HCT116 (cell line): ENCODE measurements at regions not wholly inside any gene's neighbourhood (a gene's known extent, or its start where the extent isn't known, plus 50 kb on each side); places are given as distances from the start of the nearest gene placed in this dataset.

ENCODE experiments used
- ATAC-seq: fragments of 200-7000 bp; cut with Tn5 transposase; 2 replicates; pipeline ENCODE4 v1.9.1; 2020; ENCODE audit warnings: mild to moderate bottlenecking, moderate library complexity
- BruUV-seq: library from RNA; stranded (reverse); fragments of 400-500 nt; replicated peaks from 2 replicates; lab custom pipeline; 2021; lab: Mats Ljungman, UMichigan
- CTCF ChIA-PET: fragments of 300-600 bp; sonication (Branson Sonifier 250); formaldehyde crosslinking; loops from one replicate; lab custom pipeline; 2021; ENCODE audit warnings: antibody characterized with exemption; lab: Charles Lee
- POLR2A ChIA-PET: fragments of 300-600, 350-600 bp; sonication (Branson Sonifier 250); formaldehyde crosslinking; loops from one replicate; lab custom pipeline; 2021; ENCODE audit warnings: antibody characterized with exemption; lab: Charles Lee
- RAD21 ChIA-PET, 2 experiments: fragments of 300-600 bp; sonication (Branson Sonifier 250); formaldehyde crosslinking; loops; one replicate each; lab custom pipeline; 2023; ENCODE audit warnings: low total read pairs in 2 of 2; ENCODE audit not compliant: uncharacterized antibody in 2 of 2, unreplicated experiment in 2 of 2, low non-redundant PET in 1 of 2; lab: Charles Lee
- DNase-seq: peaks from one replicate; pipeline ENCODE4 v3.0.0-alpha.2; 2010; ENCODE audit warnings: low read depth, low spot score
- H2AFZ ChIP-seq: fragments of 200-600 bp; shearing (Covaris generic), sonication (generic); 2 replicates; pipeline ENCODE4 v1.6.1; 2017; ENCODE audit warnings: low read depth, mixed run types, mixed read lengths, antibody characterized with exemption, low read length; ENCODE audit not compliant: poor library complexity, severe bottlenecking
- H3K27ac ChIP-seq: 2 replicates; pipeline ENCODE4 v1.5.1; 2012; ENCODE audit warnings: low read depth, low read length
- H3K27me3 ChIP-seq: fragments of 200-600 bp; sonication (generic); 2 replicates; pipeline ENCODE4 v1.6.1; 2016; ENCODE audit warnings: mixed run types, low read length, mixed read lengths; ENCODE audit not compliant: insufficient read depth
- H3K36me3 ChIP-seq, 2 experiments: fragments of 200-500 bp in 1 of 2; fragments of 200-600 bp in 1 of 2; sonication (Bioruptor generic) in 1 of 2; sonication (generic) in 1 of 2; 2 replicates each; pipeline versions ENCODE4 v1.5.1 to v1.6.1; 2014 to 2016; ENCODE audit warnings: low read length in 2 of 2, inconsistent platforms in 1 of 2, mixed read lengths in 1 of 2, mixed run types in 1 of 2; ENCODE audit not compliant: insufficient read depth in 2 of 2, control insufficient read depth in 1 of 2
- H3K4me1 ChIP-seq, 2 experiments: fragments of 200-600 bp in 1 of 2; sonication (generic) in 1 of 2; 2 replicates each; pipeline versions ENCODE4 v1.5.1 to v1.6.1; 2012 to 2017; ENCODE audit warnings: low read length in 2 of 2, inconsistent platforms in 1 of 2, mild to moderate bottlenecking in 1 of 2, mixed read lengths in 1 of 2, mixed run types in 1 of 2, moderate library complexity in 1 of 2; ENCODE audit not compliant: insufficient read depth in 2 of 2, control insufficient read depth in 1 of 2
- H3K4me2 ChIP-seq: fragments of 200-600 bp; sonication (generic); 2 replicates; pipeline ENCODE4 v1.6.1; 2017; ENCODE audit warnings: mixed run types, low read length, mixed read lengths
- H3K4me3 ChIP-seq, 2 experiments: fragments of 200-600 bp in 1 of 2; sonication (generic) in 1 of 2; replicated peaks in 1 of 2; 2 replicates each; pipeline ENCODE4 v1.5.1; 2011 to 2016; ENCODE audit warnings: low read length in 2 of 2, control low read depth in 1 of 2, low read depth in 1 of 2, mild to moderate bottlenecking in 1 of 2, mixed read lengths in 1 of 2, mixed run types in 1 of 2
- H3K79me2 ChIP-seq: fragments of 200-600 bp; sonication (generic); 2 replicates; pipeline ENCODE4 v1.6.1; 2017; ENCODE audit warnings: mild to moderate bottlenecking, mixed run types, low read length, moderate library complexity, mixed read lengths; ENCODE audit not compliant: insufficient read depth
- H3K9ac ChIP-seq: fragments of 200-600 bp; sonication (generic); 2 replicates; pipeline ENCODE4 v1.6.1; 2016; ENCODE audit warnings: low read length, mixed read lengths
- H3K9me2 ChIP-seq: fragments of 200-600 bp; sonication (generic), shearing (Covaris generic); 2 replicates; pipeline ENCODE4 v1.6.1; 2017; ENCODE audit warnings: mixed run types, mild to moderate bottlenecking, moderate library complexity; ENCODE audit not compliant: insufficient read depth
- H3K9me3 ChIP-seq, 2 experiments: fragments of 200-500 bp in 1 of 2; fragments of 200-600 bp in 1 of 2; sonication (Bioruptor generic) in 1 of 2; sonication (generic) in 1 of 2; 2 replicates each; pipeline ENCODE4 v1.6.1; 2014 to 2017; ENCODE audit warnings: low read length in 2 of 2, mixed read lengths in 2 of 2, inconsistent platforms in 1 of 2, low read depth in 1 of 2, mild to moderate bottlenecking in 1 of 2, mixed run types in 1 of 2, moderate library complexity in 1 of 2; ENCODE audit not compliant: control insufficient read depth in 1 of 2, insufficient read depth in 1 of 2
- H4K20me1 ChIP-seq: fragments of 200-600 bp; sonication (generic), shearing (Covaris generic); 2 replicates; pipeline ENCODE4 v1.6.1; 2017; ENCODE audit warnings: mixed run types, mild to moderate bottlenecking, moderate library complexity; ENCODE audit not compliant: insufficient read depth
- CBX3 ChIP-seq: IDR thresholded peaks from 2 replicates; pipeline ENCODE4 v1.6.1; 2012; ENCODE audit warnings: low read depth
- CEBPB ChIP-seq: IDR thresholded peaks from 2 replicates; pipeline ENCODE4 v1.6.1; 2012; ENCODE audit warnings: low read depth
- EGR1 ChIP-seq: IDR thresholded peaks from 2 replicates; pipeline ENCODE4 v1.6.1; 2012; ENCODE audit warnings: low read depth
- FOSL1 ChIP-seq: IDR thresholded peaks from 2 replicates; pipeline ENCODE4 v1.6.1; 2012; ENCODE audit warnings: low read depth
- JUND ChIP-seq: IDR thresholded peaks from 2 replicates; pipeline ENCODE4 v1.6.1; 2012
- SP1 ChIP-seq: IDR thresholded peaks from 2 replicates; pipeline ENCODE4 v1.6.1; 2012; ENCODE audit warnings: low read depth
- TCF7L2 ChIP-seq: IDR thresholded peaks from 2 replicates; pipeline ENCODE4 v1.7.0; 2011; ENCODE audit warnings: borderline replicate concordance, inconsistent platforms; ENCODE audit not compliant: insufficient read depth, insufficient read length; ENCODE audit errors: extremely low read depth
- ZFX ChIP-seq: fragments of 450-650 bp; IDR thresholded peaks from 2 replicates; pipeline ENCODE4 v1.6.1; 2017
- intact Hi-C: fragments of 100-400 bp; cut with micrococcal nuclease; formaldehyde crosslinking; loops from 2 replicates; pipeline ENCODE4 v1.10.0; 2022
- TF ChIP-seq, protein P1 (sequence below), 3 experiments: fragments of 200-600 bp in 1 of 3; sonication (generic) in 1 of 3; IDR thresholded peaks in 2 of 3; conservative IDR thresholded peaks in 1 of 3; 2 replicates each; pipeline ENCODE4 v1.5.1; 2012 to 2017; ENCODE audit warnings: low read depth in 2 of 3, low read length in 2 of 3, antibody characterized with exemption in 1 of 3, borderline replicate concordance in 1 of 3, control low read depth in 1 of 3, mild to moderate bottlenecking in 1 of 3, mixed read lengths in 1 of 3, mixed run types in 1 of 3, moderate library complexity in 1 of 3; ENCODE audit not compliant: insufficient read depth in 1 of 3
- TF ChIP-seq, protein P2 (sequence below): IDR thresholded peaks from 2 replicates; pipeline ENCODE4 v1.6.1; 2012
- TF ChIP-seq, protein P3 (sequence below): IDR thresholded peaks from 2 replicates; pipeline ENCODE4 v1.6.1; 2012
- TF ChIP-seq, protein P4 (sequence below): IDR thresholded peaks from 2 replicates; pipeline ENCODE4 v1.6.1; 2011; ENCODE audit warnings: mild to moderate bottlenecking, low read length, moderate library complexity; ENCODE audit not compliant: insufficient replicate concordance; ENCODE audit errors: extremely low read depth

DNA sequence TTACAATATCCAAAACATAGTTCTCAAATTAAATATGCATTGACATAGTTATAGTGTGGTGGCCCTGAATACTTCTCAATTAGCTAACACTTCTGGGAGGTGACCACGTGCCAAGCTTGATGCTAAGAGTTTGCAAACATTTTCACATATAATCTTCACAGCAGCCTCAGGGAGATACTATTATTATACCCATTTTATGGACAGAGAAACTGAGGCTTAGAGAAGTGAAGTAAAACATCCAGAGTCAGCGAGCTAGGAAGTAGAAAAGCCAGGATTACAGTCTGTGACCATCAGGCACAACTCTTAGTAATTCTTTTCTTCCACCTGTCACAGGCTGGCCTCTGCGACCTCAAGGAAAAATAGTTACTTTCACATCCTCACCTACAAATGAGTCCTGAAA lies 102.2 kb upstream of the IRX6 start:
- POLR2A ChIA-PET: no interaction called here
- Histone ChIP-seq H3K79me2 (no peaks in the 10 kb centered on the region), H3K27ac (no peak overlapping the region), H3K27me3 (no peaks in the 10 kb centered on the region), H3K9me3 (no peaks in the 10 kb centered on the region), H3K4me1 (peaks cover 3 to 7% of the 10 kb centered on the region in 2 experiments; a peak in 2 of 4 replicates), H3K4me3 (no peak overlapping the region), H4K20me1 (no peaks in the 10 kb centered on the region), H3K36me3 (no peaks in the 10 kb centered on the region), H3K4me2 (no peak overlapping the region), H3K9ac (no peak overlapping the region), H3K9me2 (no peaks in the 10 kb centered on the region), H2AFZ (no peak overlapping the region)
- DNase-seq: no peak
- CTCF ChIA-PET: no interaction called here
- BruUV-seq: no TSS peak
- intact Hi-C loops: no loop called here
- ATAC-seq: no peak
- RAD21 ChIA-PET: no interaction called here
- TF ChIP-seq CEBPB (no peak), TCF7L2 (no peak), CBX3 (no peak), JUND (no peak), ZFX (no peak), EGR1 (no peak), FOSL1 (no peak), SP1 (no peak)
- TF ChIP-seq, protein P1, sequence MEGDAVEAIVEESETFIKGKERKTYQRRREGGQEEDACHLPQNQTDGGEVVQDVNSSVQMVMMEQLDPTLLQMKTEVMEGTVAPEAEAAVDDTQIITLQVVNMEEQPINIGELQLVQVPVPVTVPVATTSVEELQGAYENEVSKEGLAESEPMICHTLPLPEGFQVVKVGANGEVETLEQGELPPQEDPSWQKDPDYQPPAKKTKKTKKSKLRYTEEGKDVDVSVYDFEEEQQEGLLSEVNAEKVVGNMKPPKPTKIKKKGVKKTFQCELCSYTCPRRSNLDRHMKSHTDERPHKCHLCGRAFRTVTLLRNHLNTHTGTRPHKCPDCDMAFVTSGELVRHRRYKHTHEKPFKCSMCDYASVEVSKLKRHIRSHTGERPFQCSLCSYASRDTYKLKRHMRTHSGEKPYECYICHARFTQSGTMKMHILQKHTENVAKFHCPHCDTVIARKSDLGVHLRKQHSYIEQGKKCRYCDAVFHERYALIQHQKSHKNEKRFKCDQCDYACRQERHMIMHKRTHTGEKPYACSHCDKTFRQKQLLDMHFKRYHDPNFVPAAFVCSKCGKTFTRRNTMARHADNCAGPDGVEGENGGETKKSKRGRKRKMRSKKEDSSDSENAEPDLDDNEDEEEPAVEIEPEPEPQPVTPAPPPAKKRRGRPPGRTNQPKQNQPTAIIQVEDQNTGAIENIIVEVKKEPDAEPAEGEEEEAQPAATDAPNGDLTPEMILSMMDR (IDR thresholded peaks at IDR 0.05 in 2 of 3, conservative IDR thresholded peaks at IDR 0.05 in 1 of 3; ENCODE audit: borderline replicate concordance in 1 of 3, insufficient read depth in 1 of 3, low read depth in 2 of 3, low read length in 2 of 3): no peak
- TF ChIP-seq, protein P2, sequence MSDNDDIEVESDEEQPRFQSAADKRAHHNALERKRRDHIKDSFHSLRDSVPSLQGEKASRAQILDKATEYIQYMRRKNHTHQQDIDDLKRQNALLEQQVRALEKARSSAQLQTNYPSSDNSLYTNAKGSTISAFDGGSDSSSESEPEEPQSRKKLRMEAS: no peak
- TF ChIP-seq, protein P3, sequence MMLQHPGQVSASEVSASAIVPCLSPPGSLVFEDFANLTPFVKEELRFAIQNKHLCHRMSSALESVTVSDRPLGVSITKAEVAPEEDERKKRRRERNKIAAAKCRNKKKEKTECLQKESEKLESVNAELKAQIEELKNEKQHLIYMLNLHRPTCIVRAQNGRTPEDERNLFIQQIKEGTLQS: no peak
- TF ChIP-seq, protein P4, sequence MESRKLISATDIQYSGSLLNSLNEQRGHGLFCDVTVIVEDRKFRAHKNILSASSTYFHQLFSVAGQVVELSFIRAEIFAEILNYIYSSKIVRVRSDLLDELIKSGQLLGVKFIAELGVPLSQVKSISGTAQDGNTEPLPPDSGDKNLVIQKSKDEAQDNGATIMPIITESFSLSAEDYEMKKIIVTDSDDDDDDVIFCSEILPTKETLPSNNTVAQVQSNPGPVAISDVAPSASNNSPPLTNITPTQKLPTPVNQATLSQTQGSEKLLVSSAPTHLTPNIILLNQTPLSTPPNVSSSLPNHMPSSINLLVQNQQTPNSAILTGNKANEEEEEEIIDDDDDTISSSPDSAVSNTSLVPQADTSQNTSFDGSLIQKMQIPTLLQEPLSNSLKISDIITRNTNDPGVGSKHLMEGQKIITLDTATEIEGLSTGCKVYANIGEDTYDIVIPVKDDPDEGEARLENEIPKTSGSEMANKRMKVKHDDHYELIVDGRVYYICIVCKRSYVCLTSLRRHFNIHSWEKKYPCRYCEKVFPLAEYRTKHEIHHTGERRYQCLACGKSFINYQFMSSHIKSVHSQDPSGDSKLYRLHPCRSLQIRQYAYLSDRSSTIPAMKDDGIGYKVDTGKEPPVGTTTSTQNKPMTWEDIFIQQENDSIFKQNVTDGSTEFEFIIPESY: no peak
